PC-9 (cell line): ENCODE measurements at regions not wholly inside any gene's neighbourhood (a gene's known extent, or its start where the extent isn't known, plus 50 kb on each side); places are given as distances from the start of the nearest gene placed in this dataset.
"Not testable (repeated sequence)": the region's sequence is repeated elsewhere in the genome, so short reads cannot be mapped to it uniquely, and the experiment has no call there.

Experiments used
- EZH2 ChIP-seq: fragments of 200-600 bp; sonication (generic); IDR thresholded peaks from 2 replicates; pipeline ENCODE4 v1.8.0; 2017; ENCODE audit warnings: antibody characterized with exemption, low read depth
- TF ChIP-seq, protein P1 (sequence below): fragments of 200-600 bp; sonication (generic); conservative IDR thresholded peaks from 2 replicates; pipeline ENCODE4 v1.6.1; 2017; ENCODE audit warnings: mixed run types, antibody characterized with exemption, mild to moderate bottlenecking, moderate library complexity

DNA sequence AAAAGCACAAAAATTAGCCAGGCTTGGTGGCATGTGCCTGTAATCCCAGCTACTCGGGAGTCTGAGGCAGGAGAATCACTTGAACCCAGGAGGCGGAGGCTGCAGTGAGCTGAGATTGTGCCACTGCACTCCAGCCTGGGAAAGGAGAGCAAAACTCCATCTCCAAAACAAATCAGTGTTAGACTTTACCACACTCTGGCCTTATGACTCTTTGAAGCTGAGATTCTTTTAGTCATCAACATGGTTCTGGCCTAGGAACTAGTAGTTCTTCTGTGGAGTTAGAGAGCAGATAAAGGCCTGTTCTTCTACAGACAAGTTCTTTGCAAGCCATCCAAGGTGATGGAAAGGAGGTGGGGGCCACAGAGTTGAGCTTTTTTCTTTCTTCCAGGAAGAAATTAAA is 100.8 kb upstream of the TLK1 start:
- not testable (repeated sequence) for TF ChIP-seq EZH2
- TF ChIP-seq, protein P1, sequence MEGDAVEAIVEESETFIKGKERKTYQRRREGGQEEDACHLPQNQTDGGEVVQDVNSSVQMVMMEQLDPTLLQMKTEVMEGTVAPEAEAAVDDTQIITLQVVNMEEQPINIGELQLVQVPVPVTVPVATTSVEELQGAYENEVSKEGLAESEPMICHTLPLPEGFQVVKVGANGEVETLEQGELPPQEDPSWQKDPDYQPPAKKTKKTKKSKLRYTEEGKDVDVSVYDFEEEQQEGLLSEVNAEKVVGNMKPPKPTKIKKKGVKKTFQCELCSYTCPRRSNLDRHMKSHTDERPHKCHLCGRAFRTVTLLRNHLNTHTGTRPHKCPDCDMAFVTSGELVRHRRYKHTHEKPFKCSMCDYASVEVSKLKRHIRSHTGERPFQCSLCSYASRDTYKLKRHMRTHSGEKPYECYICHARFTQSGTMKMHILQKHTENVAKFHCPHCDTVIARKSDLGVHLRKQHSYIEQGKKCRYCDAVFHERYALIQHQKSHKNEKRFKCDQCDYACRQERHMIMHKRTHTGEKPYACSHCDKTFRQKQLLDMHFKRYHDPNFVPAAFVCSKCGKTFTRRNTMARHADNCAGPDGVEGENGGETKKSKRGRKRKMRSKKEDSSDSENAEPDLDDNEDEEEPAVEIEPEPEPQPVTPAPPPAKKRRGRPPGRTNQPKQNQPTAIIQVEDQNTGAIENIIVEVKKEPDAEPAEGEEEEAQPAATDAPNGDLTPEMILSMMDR: not testable (repeated sequence)
